Osteocyte (in vitro differentiated cells): ENCODE measurements at regions not wholly inside any gene's neighbourhood (a gene's known extent, or its start where the extent isn't known, plus 50 kb on each side); places are given as distances from the start of the nearest gene placed in this dataset.

Source experiments
- DNase-seq: peaks from one replicate; pipeline ENCODE4 v3.0.0; 2021; ENCODE audit warnings: mixed read lengths; ENCODE audit not compliant: unreplicated experiment; ENCODE audit errors: extremely low spot score
- H3K27ac Mint-ChIP-seq: one replicate; pipeline ENCODE4 v1.8.0; 2021; ENCODE audit warnings: mild to moderate bottlenecking, mixed read lengths; ENCODE audit not compliant: unreplicated experiment
- H3K27me3 Mint-ChIP-seq: one replicate; pipeline ENCODE4 v1.8.0; 2021; ENCODE audit warnings: mixed read lengths; ENCODE audit not compliant: unreplicated experiment
- H3K36me3 Mint-ChIP-seq: one replicate; pipeline ENCODE4 v1.8.0; 2021; ENCODE audit warnings: mixed read lengths; ENCODE audit not compliant: unreplicated experiment
- H3K4me1 Mint-ChIP-seq: one replicate; pipeline ENCODE4 v1.8.0; 2021; ENCODE audit warnings: mixed read lengths; ENCODE audit not compliant: unreplicated experiment
- H3K4me3 Mint-ChIP-seq: one replicate; pipeline ENCODE4 v1.8.0; 2021; ENCODE audit warnings: mild to moderate bottlenecking, moderate library complexity, mixed read lengths; ENCODE audit not compliant: unreplicated experiment
- H3K9me3 Mint-ChIP-seq: one replicate; pipeline ENCODE4 v1.8.0; 2021; ENCODE audit warnings: mixed read lengths; ENCODE audit not compliant: unreplicated experiment
- TF ChIP-seq, protein P1 (sequence below): fragments of 200-600 bp; sonication (generic); IDR thresholded peaks from 2 replicates; pipeline ENCODE4 v1.5.0; 2021; ENCODE audit warnings: antibody characterized with exemption, mild to moderate bottlenecking, moderate library complexity

DNA sequence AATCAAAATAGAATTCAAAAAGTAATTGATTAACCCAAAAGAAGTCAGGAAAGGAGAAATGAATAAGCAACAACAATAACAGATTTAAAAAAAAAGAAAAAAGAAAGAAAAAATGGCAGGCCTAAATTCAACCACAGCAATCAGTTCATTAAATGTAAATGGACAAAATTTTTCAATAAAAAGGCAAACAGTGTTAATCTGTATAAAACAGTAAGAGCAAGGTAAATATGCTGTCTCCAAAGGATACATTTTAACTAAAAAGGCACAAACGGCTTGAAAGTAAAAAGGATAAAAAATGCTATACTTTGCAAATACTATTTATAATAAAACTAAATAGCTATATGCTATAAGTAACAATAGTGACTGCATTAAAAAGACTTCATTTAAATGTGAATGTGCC is 582.0 kb downstream of the SPRY1 start:
- no peak overlapping the region for H3K4me3 Mint-ChIP-seq
- no peaks in the 10 kb centered on the region for H3K36me3 Mint-ChIP-seq
- no peaks in the 10 kb centered on the region for H3K27me3 Mint-ChIP-seq
- no peak overlapping the region for H3K27ac Mint-ChIP-seq
- H3K4me1 Mint-ChIP-seq: peaks cover 36% of the 10 kb centered on the region
- DNase-seq: no peak
- H3K9me3 Mint-ChIP-seq: peaks cover 3% of the 10 kb centered on the region
- TF ChIP-seq, protein P1, sequence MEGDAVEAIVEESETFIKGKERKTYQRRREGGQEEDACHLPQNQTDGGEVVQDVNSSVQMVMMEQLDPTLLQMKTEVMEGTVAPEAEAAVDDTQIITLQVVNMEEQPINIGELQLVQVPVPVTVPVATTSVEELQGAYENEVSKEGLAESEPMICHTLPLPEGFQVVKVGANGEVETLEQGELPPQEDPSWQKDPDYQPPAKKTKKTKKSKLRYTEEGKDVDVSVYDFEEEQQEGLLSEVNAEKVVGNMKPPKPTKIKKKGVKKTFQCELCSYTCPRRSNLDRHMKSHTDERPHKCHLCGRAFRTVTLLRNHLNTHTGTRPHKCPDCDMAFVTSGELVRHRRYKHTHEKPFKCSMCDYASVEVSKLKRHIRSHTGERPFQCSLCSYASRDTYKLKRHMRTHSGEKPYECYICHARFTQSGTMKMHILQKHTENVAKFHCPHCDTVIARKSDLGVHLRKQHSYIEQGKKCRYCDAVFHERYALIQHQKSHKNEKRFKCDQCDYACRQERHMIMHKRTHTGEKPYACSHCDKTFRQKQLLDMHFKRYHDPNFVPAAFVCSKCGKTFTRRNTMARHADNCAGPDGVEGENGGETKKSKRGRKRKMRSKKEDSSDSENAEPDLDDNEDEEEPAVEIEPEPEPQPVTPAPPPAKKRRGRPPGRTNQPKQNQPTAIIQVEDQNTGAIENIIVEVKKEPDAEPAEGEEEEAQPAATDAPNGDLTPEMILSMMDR: no peak

DNA sequence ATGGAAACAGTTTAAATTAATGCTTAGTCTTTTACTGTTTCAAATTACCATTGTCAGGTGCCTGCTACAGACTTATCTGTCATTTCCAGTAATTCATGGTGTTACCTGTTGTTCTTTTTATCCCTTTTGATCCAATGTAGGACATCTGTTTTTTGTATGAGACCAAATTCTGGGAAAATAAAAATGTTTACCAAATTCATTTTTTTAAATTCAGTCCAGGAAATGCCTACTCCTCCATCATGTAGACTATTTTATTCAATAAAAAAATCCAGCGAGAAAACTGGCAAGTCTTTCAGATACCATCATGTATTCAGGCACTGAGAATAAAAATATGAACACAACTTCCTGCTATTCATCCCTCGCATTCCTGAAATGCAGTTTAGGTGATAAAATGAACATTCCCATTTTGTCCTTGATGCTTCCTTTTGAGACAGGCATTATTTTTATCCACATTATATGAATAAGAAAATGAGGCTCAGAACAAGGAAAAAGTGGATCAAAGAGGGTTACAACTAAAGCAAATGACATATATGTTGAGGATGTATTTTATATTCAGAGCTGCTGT is 584.2 kb downstream of the SPRY1 start:
- Mint-ChIP-seq H3K9me3 (peaks cover 3% of the 10 kb centered on the region), H3K36me3 (peaks cover 5% of the 10 kb centered on the region), H3K4me3 (no peak overlapping the region), H3K27ac (no peak overlapping the region), H3K27me3 (no peaks in the 10 kb centered on the region), H3K4me1 (peaks cover 26% of the 10 kb centered on the region)
- TF ChIP-seq, protein P1: no peak
- DNase-seq: no peak

DNA sequence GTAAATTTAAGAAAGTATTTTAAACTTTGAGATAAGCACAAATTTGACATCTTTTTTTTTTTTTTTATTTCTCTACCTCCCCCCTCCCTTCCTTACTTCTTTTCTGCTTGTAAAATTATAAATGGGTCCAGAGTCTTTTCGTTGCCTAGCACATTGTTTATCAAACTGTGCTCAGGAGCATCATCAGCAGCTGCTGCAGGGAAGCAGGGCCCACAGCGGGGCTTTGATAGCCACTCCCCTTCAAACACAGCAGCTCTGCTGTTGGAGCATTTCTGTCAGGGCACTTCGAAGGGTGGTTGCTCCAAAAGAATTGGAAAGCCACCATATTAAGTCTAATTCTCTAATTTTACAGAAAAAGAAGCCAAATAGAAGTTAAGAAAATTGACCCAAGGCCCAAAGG is 588.3 kb downstream of the SPRY1 start:
- TF ChIP-seq, protein P1: no peak
- Mint-ChIP-seq H3K9me3 (peaks cover 12% of the 10 kb centered on the region), H3K4me1 (peaks cover 40% of the 10 kb centered on the region), H3K36me3 (peaks cover 8% of the 10 kb centered on the region), H3K4me3 (no peak overlapping the region), H3K27ac (peak overlapping the region; percentile 25), H3K27me3 (no peaks in the 10 kb centered on the region)
- no peak for DNase-seq

DNA sequence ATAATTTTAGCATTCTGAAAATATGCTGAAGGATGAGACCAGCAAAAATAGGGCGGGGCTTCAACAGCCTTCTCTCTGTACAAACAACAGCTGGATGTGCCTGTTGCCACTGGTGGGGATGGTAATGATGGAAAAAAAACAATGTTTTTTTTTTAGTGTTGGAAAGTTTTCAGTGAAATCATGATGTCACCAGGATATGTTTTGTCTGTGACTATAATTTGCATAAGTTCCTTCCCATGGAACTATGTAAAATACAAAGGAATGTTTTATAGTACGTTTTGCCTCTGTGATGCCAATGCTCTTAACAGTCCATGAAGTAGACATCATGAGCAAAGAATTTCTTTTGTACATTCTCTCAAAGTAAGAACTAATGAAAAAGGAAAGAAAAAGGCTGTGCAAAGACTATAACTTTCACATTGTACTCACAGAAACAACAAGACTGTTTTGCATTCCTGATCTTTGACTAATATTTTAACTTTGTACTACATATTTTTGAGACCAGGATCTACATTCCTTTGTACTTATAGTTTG is 589.7 kb downstream of the SPRY1 start:
- peaks cover 40% of the 10 kb centered on the region for H3K4me1 Mint-ChIP-seq
- H3K27me3 Mint-ChIP-seq: no peaks in the 10 kb centered on the region
- H3K27ac Mint-ChIP-seq: peak overlapping the region; percentile 96
- H3K36me3 Mint-ChIP-seq: peaks cover 8% of the 10 kb centered on the region
- no peak for DNase-seq
- H3K9me3 Mint-ChIP-seq: peaks cover 9% of the 10 kb centered on the region
- H3K4me3 Mint-ChIP-seq: peak overlapping the region; percentile 52
- TF ChIP-seq, protein P1: no peak

DNA sequence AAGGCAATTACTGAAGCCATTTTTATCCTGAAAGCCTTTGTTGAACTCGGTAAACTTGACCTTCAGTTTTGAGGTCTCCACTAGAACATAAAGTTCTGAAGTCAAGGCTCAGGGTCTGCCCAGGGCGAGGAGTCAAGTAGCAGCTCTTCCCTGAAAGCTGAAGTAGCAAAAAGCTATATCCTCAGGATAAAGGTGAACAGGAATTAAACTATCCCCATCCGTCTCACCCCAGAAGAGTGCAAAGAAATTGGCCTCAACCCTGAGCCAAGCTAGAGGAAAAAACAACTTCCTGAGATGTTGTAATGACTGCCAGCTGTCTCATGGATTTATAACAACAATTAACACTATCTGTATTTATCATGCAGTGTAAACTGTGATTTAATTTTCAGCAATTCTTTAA is 590.8 kb downstream of the SPRY1 start:
- H3K9me3 Mint-ChIP-seq: peaks cover 13% of the 10 kb centered on the region
- no peak overlapping the region for H3K4me3 Mint-ChIP-seq
- no peak for DNase-seq
- TF ChIP-seq, protein P1: no peak
- no peaks in the 10 kb centered on the region for H3K27me3 Mint-ChIP-seq
- peaks cover 40% of the 10 kb centered on the region for H3K4me1 Mint-ChIP-seq
- peaks cover 8% of the 10 kb centered on the region for H3K36me3 Mint-ChIP-seq
- peak overlapping the region; percentile 96 for H3K27ac Mint-ChIP-seq
